ENCODE measurements at regions not wholly inside any gene's neighbourhood (a gene's known extent, or its start where the extent isn't known, plus 50 kb on each side); places are given as distances from the start of the nearest gene placed in this dataset.

DNA sequence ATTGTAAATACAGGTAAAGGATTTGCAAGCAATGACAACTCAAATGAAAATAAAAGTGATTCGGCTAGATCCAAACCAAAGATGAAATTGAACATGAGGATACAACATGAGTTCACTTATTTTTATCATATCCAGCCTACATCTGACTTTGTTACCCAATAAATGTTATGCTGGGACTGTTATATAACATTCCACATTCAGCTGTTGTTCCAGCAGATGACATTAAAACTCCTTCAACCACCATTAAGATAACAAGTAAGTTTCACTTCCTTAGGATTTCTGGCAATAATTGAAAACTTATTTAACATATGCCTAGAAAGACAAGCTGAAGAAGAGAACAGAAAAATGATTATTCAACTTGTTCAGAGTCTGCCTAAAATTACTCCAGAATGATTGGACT is 729.4 kb downstream of the CDH11 start:
- H2BK12ac ChIP-seq (ENCODE audit: insufficient read length, low read depth, low read length): no peak overlapping the region
- no peak overlapping the region for H3K9ac ChIP-seq (ENCODE audit: extremely low read depth, insufficient read length, low read length)
- no peak overlapping the region for H3K18ac ChIP-seq (ENCODE audit: insufficient read length, low read depth, low read length)
- TF ChIP-seq, protein P1, sequence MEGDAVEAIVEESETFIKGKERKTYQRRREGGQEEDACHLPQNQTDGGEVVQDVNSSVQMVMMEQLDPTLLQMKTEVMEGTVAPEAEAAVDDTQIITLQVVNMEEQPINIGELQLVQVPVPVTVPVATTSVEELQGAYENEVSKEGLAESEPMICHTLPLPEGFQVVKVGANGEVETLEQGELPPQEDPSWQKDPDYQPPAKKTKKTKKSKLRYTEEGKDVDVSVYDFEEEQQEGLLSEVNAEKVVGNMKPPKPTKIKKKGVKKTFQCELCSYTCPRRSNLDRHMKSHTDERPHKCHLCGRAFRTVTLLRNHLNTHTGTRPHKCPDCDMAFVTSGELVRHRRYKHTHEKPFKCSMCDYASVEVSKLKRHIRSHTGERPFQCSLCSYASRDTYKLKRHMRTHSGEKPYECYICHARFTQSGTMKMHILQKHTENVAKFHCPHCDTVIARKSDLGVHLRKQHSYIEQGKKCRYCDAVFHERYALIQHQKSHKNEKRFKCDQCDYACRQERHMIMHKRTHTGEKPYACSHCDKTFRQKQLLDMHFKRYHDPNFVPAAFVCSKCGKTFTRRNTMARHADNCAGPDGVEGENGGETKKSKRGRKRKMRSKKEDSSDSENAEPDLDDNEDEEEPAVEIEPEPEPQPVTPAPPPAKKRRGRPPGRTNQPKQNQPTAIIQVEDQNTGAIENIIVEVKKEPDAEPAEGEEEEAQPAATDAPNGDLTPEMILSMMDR (conservative IDR thresholded peaks at IDR 0.05): no peak
- no peaks in the 10 kb centered on the region for H3K79me1 ChIP-seq (ENCODE audit: insufficient read depth, low read depth, low read length, poor library complexity, severe bottlenecking)
- no peak overlapping the region for H2BK20ac ChIP-seq (ENCODE audit: low read depth, low read length, poor library complexity, severe bottlenecking)
- H3K23me2 ChIP-seq (ENCODE audit: insufficient read length, low read depth, low read length, poor library complexity, severe bottlenecking): no peaks in the 10 kb centered on the region
- H3K27ac ChIP-seq (ENCODE audit: insufficient read length, low read depth, low read length): no peak overlapping the region
- no peaks in the 10 kb centered on the region; a peak in 1 of 4 replicates for H3K4me1 Mint-ChIP-seq
- no peak overlapping the region for H3K23ac ChIP-seq (ENCODE audit: insufficient read length, low read depth, low read length)
- H3K4ac ChIP-seq (ENCODE audit: low read depth, low read length): no peak overlapping the region
- no peaks in the 10 kb centered on the region for H3K79me2 ChIP-seq (ENCODE audit: insufficient read depth, low read length)
- no peak overlapping the region for H2AK5ac ChIP-seq (ENCODE audit: insufficient read length, low read length)
- H3K27ac Mint-ChIP-seq: no peak overlapping the region
- no peak overlapping the region for H2AFZ ChIP-seq (ENCODE audit: low read length)
- no peak overlapping the region for H2BK15ac ChIP-seq (ENCODE audit: low read depth, low read length)
- H3K27me3 ChIP-seq (ENCODE audit: insufficient read depth, low read length): no peaks in the 10 kb centered on the region
- H3T11ph ChIP-seq (ENCODE audit: low read length): no peak overlapping the region
- peaks cover 0 to 4% of the 10 kb centered on the region in 2 experiments; a peak in 1 of 5 replicates for H3K9me3 Mint-ChIP-seq
- no peak overlapping the region for H3K4me2 ChIP-seq (ENCODE audit: insufficient read depth, insufficient read length, low read length)
- no CpG with 5 or more reads among the region's 1 CpG for WGBS (ENCODE audit: extremely low coverage, insufficient read length, low lambda C conversion rate)
- H3K9me3 ChIP-seq (ENCODE audit: control insufficient read depth, low read depth, low read length): no peaks in the 10 kb centered on the region
- no peak overlapping the region for H3K4me3 Mint-ChIP-seq
- H3K4me1 ChIP-seq (ENCODE audit: insufficient read depth, low read length): no peaks in the 10 kb centered on the region
- H4K8ac ChIP-seq (replicated peaks; ENCODE audit: insufficient read length, low read depth, low read length): no peak overlapping the region
- no peaks in the 10 kb centered on the region for H4K20me1 ChIP-seq (ENCODE audit: control insufficient read depth, insufficient read depth, insufficient read length)
- no peaks in the 10 kb centered on the region; a peak in 1 of 7 replicates for H3K36me3 Mint-ChIP-seq (ENCODE audit: insufficient read depth in 1 of 3, low read depth in 3 of 3)
- no peak overlapping the region for H2BK120ac ChIP-seq (ENCODE audit: low read depth, low read length, poor library complexity, severe bottlenecking)
- no peak overlapping the region for H2BK5ac ChIP-seq (ENCODE audit: insufficient read length, low read length)
- H3K56ac ChIP-seq (ENCODE audit: insufficient read length, low read depth, low read length): no peak overlapping the region
- no peak overlapping the region for H3K14ac ChIP-seq (ENCODE audit: insufficient read depth, low read length)
- H4K5ac ChIP-seq (ENCODE audit: insufficient read length, low read depth, low read length): no peak overlapping the region
- H4K91ac ChIP-seq (ENCODE audit: insufficient read length, low read depth, low read length): no peak overlapping the region
- DNase-seq: no peak
- H3K27me3 Mint-ChIP-seq (ENCODE audit: low read depth): no peaks in the 10 kb centered on the region

All from H9 (cell line).